ENCODE measurements at regions not wholly inside any gene's neighbourhood (a gene's known extent, or its start where the extent isn't known, plus 50 kb on each side); places are given as distances from the start of the nearest gene placed in this dataset.
"Not testable (repeated sequence)": the region's sequence is repeated elsewhere in the genome, so short reads cannot be mapped to it uniquely, and the experiment has no call there.

DNA sequence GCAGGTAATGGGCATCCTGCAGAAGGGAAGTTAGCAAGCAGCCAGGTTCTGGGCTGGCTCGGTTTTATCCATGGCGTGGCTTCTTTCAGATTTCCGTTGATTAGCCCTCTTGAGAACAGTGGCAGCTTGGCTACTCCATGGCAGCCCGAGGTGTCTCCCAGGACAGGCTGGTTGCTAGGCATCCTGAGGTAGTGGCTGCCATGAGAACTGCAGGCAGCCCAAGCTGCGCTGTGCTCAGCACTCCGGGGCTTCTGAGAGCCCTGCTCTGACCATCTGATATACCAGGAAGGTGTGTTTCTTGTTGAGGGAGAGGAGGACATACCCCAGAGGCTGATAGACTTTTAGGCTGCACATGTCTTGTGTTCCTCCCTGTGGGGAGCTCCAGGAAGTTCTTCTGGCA lies 253.4 kb upstream of the CASK start:
- no peak overlapping the region for H3K4me3 ChIP-seq (ENCODE audit: low read length)
- no peak for TF ChIP-seq CTCF (conservative IDR thresholded peaks at IDR 0.05; ENCODE audit: low read depth, low read length)
- no peak for DNase-seq (ENCODE audit: low read depth)

- no peak for DNase-seq (ENCODE audit: low read depth)
- no peak overlapping the region for H3K4me3 ChIP-seq (ENCODE audit: low read length)
- no peak for TF ChIP-seq CTCF (conservative IDR thresholded peaks at IDR 0.05; ENCODE audit: low read depth, low read length)
These were observed 252.5 kb upstream of the CASK start for GRCh38 chrX:42175843-42176242.

DNA sequence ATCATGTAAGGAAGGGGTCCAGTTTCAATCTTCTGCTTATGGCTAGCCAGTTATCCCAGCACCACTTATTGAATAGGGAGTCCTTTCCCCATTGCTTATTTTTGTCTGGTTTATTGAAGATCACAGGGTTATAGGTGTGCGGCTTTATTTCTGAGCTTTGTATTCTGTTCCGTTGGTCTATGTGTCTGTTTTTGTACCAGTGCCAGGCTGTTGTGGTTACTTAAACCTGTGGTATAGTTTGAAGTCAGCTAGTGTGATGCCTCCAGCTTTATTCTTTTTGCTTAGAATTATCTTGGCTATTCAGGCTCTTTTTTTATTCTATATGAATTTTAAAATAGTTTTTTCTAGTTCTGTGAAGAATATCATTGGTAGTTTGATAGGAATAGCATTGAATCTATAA lies 234.6 kb upstream of the CASK start:
- not testable (repeated sequence) for H3K4me3 ChIP-seq (ENCODE audit: low read length); DNase-seq (ENCODE audit: low read depth)

- DNase-seq (ENCODE audit: low read depth): no peak
- no peak for TF ChIP-seq CTCF (conservative IDR thresholded peaks at IDR 0.05; ENCODE audit: low read depth, low read length)
- no peak overlapping the region for H3K4me3 ChIP-seq (ENCODE audit: low read length)
These were observed 228.5 kb upstream of the CASK start for GRCh38 chrX:42151808-42152207.

- no peak for DNase-seq (ENCODE audit: low read depth)
- no peak overlapping the region for H3K4me3 ChIP-seq (ENCODE audit: low read length)
- no peak for TF ChIP-seq CTCF (conservative IDR thresholded peaks at IDR 0.05; ENCODE audit: low read depth, low read length)
These were observed 226.4 kb upstream of the CASK start for GRCh38 chrX:42149765-42150164.

DNA sequence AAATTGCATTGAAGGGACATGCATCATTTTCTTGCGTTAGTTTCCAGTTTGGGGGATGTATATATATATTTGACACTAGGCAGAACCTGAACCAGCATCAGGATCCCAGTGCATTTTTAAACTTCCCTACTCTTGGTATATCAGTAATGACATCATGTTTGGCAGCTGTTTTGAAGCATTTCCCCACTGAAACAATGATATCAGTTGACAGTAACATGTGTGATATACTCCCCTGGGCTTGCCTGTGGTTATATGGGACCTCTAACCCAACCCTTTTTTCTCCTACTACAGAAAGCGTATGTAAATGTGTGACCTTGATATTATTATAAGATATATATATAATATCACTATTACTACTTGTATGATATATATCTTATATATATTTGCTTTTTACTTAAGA lies 225.9 kb upstream of the CASK start:
- no peak for DNase-seq (ENCODE audit: low read depth)

GRCh38 chrX:42143866-42144592 lies 220.7 kb upstream of the CASK start:
- no peak overlapping the region for H3K4me3 ChIP-seq (ENCODE audit: low read length)
- TF ChIP-seq CTCF (conservative IDR thresholded peaks at IDR 0.05; ENCODE audit: low read depth, low read length): no peak
- no peak for DNase-seq (ENCODE audit: low read depth)

More for the DNA sequence above, 225.9 kb upstream of the CASK start:
- TF ChIP-seq CTCF (conservative IDR thresholded peaks at IDR 0.05; ENCODE audit: low read depth, low read length): no peak
- no peak overlapping the region for H3K4me3 ChIP-seq (ENCODE audit: low read length)
